ENCODE measurements at regions not wholly inside any gene's neighbourhood (a gene's known extent, or its start where the extent isn't known, plus 50 kb on each side); places are given as distances from the start of the nearest gene placed in this dataset.

DNA sequence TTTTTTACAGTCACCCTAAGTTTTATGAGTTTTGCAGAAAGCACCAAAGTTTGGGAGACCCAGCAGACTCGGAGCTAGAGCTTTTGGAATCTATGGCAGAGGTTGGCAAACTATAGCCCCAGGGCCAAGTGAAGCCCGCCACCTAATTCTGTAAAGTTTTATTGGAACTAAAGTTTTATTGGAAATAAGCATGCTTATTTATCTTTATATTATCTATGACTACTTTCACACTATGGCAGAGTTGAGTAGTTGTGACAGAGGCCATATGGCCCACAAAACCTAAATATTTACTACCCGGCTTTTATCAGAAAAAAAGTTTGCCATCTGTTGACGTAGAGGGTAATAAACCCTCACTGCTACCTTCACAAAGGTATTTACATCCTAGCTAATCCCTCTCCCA lies 267.6 kb downstream of the GPAM start:
- H2AK5ac ChIP-seq (ENCODE audit: insufficient read length, low read length): no peak overlapping the region

More for the DNA sequence above, 267.6 kb downstream of the GPAM start:
- no peaks in the 10 kb centered on the region for H3K9me3 Mint-ChIP-seq
- no peak overlapping the region for H3K4ac ChIP-seq (ENCODE audit: low read depth, low read length)
- H3K23ac ChIP-seq (ENCODE audit: insufficient read length, low read depth, low read length): no peak overlapping the region
- no peaks in the 10 kb centered on the region for H4K20me1 ChIP-seq (ENCODE audit: control insufficient read depth, insufficient read depth, insufficient read length)
- H3K18ac ChIP-seq (ENCODE audit: insufficient read length, low read depth, low read length): no peak overlapping the region
- no peaks in the 10 kb centered on the region for H3K36me3 Mint-ChIP-seq (ENCODE audit: insufficient read depth in 1 of 3, low read depth in 3 of 3)
- H3K4me3 Mint-ChIP-seq: no peak overlapping the region
- no peak overlapping the region for H3T11ph ChIP-seq (ENCODE audit: low read length)
- H3K27ac Mint-ChIP-seq: no peak overlapping the region
- H3K79me2 ChIP-seq (ENCODE audit: insufficient read depth, low read length): no peaks in the 10 kb centered on the region
- H3K27me3 ChIP-seq (ENCODE audit: insufficient read depth, low read length): no peaks in the 10 kb centered on the region
- H3K79me1 ChIP-seq (ENCODE audit: insufficient read depth, low read depth, low read length, poor library complexity, severe bottlenecking): no peaks in the 10 kb centered on the region
- H2BK5ac ChIP-seq (ENCODE audit: insufficient read length, low read length): no peak overlapping the region
- H2BK15ac ChIP-seq (ENCODE audit: low read depth, low read length): no peak overlapping the region
- H2BK120ac ChIP-seq (ENCODE audit: low read depth, low read length, poor library complexity, severe bottlenecking): no peak overlapping the region
- no peak overlapping the region for H3K56ac ChIP-seq (ENCODE audit: insufficient read length, low read depth, low read length)
- H3K9ac ChIP-seq (ENCODE audit: extremely low read depth, insufficient read length, low read length): no peak overlapping the region
- H3K4me1 ChIP-seq (ENCODE audit: insufficient read depth, low read length): no peaks in the 10 kb centered on the region
- H3K14ac ChIP-seq (ENCODE audit: insufficient read depth, low read length): no peak overlapping the region
- no peak for DNase-seq
- H3K4me1 Mint-ChIP-seq: peaks cover 0 to 3% of the 10 kb centered on the region in 2 experiments; a peak in 1 of 4 replicates
- H2AFZ ChIP-seq (ENCODE audit: low read length): no peak overlapping the region
- H3K4me2 ChIP-seq (ENCODE audit: insufficient read depth, insufficient read length, low read length): no peak overlapping the region
- WGBS (ENCODE audit: extremely low coverage, insufficient read length, low lambda C conversion rate): no CpG with 5 or more reads among the region's 4 CpGs
- no peak overlapping the region for H4K8ac ChIP-seq (replicated peaks; ENCODE audit: insufficient read length, low read depth, low read length)
- no peaks in the 10 kb centered on the region for H3K9me3 ChIP-seq (ENCODE audit: control insufficient read depth, low read depth, low read length)
- no peaks in the 10 kb centered on the region for H3K27me3 Mint-ChIP-seq (ENCODE audit: low read depth)
- no peak overlapping the region for H3K27ac ChIP-seq (ENCODE audit: insufficient read length, low read depth, low read length)
- no peak overlapping the region for H2BK12ac ChIP-seq (ENCODE audit: insufficient read length, low read depth, low read length)
- H4K91ac ChIP-seq (ENCODE audit: insufficient read length, low read depth, low read length): no peak overlapping the region
- H3K23me2 ChIP-seq (ENCODE audit: insufficient read length, low read depth, low read length, poor library complexity, severe bottlenecking): no peaks in the 10 kb centered on the region
- no peak overlapping the region for H2BK20ac ChIP-seq (ENCODE audit: low read depth, low read length, poor library complexity, severe bottlenecking)
- TF ChIP-seq, protein P1, sequence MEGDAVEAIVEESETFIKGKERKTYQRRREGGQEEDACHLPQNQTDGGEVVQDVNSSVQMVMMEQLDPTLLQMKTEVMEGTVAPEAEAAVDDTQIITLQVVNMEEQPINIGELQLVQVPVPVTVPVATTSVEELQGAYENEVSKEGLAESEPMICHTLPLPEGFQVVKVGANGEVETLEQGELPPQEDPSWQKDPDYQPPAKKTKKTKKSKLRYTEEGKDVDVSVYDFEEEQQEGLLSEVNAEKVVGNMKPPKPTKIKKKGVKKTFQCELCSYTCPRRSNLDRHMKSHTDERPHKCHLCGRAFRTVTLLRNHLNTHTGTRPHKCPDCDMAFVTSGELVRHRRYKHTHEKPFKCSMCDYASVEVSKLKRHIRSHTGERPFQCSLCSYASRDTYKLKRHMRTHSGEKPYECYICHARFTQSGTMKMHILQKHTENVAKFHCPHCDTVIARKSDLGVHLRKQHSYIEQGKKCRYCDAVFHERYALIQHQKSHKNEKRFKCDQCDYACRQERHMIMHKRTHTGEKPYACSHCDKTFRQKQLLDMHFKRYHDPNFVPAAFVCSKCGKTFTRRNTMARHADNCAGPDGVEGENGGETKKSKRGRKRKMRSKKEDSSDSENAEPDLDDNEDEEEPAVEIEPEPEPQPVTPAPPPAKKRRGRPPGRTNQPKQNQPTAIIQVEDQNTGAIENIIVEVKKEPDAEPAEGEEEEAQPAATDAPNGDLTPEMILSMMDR (conservative IDR thresholded peaks at IDR 0.05): no peak
- no peak overlapping the region for H4K5ac ChIP-seq (ENCODE audit: insufficient read length, low read depth, low read length)
